Hematopoietic multipotent progenitor cell treated with erythropoietin and hydrocortisone succinate and interleukin-3 and kit ligand, for 4 days (in vitro differentiated cells): ENCODE measurements at regions not wholly inside any gene's neighbourhood (a gene's known extent, or its start where the extent isn't known, plus 50 kb on each side); places are given as distances from the start of the nearest gene placed in this dataset.

Experiments used
- DNase-seq: peaks from one replicate; pipeline ENCODE4 v3.0.0-alpha.2; 2015

GRCh38 chr11:41868606-41869005 is 409.2 kb upstream of the LRRC4C start:
- DNase-seq, result no peak

DNA sequence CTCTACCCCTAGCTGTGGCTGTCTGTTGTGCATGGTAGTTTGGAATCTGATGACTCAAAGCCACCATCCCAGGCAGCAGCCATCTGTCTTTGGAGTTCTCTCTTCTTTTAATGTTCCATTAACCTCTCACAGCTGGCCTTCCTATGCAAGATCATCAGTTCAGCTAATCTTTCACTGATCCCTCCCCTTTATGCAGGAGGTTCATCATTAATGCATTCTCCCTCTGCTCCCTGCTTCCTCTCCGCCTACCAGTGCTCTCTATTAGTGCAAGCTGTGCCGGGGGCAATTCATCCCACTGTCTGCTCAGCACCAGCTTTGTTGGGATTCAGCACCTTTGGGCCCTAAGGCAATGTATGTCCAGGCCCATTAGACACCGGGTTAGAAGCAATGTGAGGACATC is 413.0 kb upstream of the LRRC4C start:
- no peak for DNase-seq

DNA sequence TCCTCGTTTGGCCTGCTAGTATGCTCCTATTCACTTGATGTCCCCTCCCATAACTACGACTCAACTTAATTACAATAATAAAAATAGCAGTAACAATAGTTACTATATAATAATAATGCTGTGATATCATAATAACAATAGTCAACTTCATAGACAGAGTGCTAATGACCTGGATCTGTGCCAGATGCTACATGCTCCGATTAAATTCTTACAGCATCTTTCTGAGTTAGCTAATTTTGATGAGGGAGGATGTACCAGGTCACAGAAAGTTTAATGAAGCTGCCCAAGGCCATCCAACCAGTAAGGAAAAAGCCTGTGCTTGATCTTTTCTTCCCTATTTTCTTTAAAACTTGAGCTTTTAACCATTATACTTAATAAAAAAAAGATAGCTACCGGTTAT is 413.4 kb upstream of the LRRC4C start:
- DNase-seq, result no peak

DNA sequence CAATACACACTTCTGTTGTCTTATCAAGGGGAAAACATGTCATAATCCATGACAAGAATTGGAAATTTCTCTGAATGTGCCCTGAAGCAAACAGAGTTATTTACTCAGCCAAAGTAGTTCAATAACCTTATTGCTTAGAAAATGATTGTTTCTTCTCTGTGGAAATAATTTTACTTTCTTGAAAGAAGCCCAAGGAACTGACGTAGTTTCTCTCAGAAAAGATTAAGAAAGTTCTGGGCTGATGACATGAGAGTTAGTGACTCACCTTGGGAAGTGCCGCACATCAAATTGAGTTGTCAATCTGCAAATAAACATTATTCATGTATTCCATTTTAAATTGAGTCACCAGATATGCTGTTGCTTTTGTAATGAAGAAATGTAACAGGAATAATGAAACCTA is 418.6 kb upstream of the LRRC4C start:
- no peak for DNase-seq

DNA sequence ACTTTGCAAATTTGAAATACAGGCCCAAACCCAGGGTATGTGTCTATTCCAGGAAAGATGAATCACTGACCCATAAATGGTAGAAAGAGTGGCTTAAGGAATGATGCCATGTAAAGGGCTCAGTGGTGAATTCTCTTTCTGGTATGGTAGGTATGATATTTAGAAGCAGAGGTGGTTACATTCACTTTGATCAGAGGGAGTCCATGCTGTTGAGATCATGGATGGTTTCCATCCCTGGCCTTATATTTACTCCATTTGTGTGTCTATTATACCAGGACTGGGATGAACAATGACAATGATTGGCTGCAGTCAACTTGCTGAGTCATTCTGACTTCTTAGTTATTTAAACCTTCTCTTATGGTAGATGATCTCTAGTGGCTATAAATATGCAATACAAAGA is 419.8 kb upstream of the LRRC4C start:
- DNase-seq, result no peak

DNA sequence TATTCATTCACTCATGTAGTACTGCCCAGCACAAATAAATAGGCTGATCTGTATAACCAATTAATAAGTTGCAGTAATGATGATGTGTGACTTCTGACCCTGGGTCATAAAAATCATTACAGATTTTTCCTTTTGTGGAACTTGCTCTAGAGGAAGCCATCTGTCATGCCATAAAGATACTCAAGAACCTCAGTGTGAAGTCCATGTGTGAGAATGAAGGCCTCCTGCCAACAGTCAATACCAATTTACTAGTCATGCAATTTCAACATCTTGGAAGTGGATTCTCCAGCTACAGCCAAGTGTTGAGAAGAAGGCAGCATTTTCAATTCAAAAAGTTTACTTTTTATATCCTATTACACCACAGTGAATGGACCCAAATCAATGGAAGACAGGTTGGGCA is 435.6 kb upstream of the LRRC4C start:
- DNase-seq, result no peak

DNA sequence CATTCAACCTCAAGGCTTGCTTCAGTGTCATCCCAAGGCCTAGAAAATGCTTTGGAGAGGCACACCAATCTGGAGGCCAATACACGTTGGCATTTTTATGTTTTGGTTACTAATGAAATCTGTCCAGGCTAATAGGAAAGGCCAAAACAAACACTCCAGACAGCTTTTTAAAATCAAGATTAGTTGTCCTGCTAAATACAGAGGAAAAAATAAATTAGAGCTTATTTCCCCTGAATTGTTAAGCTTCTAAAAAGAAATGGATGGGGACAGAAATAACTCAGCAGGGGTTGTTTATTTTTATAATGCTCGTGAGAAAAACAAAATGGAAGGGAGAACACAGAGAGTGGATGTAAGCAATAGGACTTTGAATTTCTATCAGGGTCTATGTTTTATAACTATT is 438.5 kb upstream of the LRRC4C start:
- no peak for DNase-seq

GRCh38 chr11:41917900-41918299 is 458.4 kb upstream of the LRRC4C start:
- DNase-seq, result no peak

GRCh38 chr11:41920374-41920773 is 460.9 kb upstream of the LRRC4C start:
- DNase-seq, result no peak

DNA sequence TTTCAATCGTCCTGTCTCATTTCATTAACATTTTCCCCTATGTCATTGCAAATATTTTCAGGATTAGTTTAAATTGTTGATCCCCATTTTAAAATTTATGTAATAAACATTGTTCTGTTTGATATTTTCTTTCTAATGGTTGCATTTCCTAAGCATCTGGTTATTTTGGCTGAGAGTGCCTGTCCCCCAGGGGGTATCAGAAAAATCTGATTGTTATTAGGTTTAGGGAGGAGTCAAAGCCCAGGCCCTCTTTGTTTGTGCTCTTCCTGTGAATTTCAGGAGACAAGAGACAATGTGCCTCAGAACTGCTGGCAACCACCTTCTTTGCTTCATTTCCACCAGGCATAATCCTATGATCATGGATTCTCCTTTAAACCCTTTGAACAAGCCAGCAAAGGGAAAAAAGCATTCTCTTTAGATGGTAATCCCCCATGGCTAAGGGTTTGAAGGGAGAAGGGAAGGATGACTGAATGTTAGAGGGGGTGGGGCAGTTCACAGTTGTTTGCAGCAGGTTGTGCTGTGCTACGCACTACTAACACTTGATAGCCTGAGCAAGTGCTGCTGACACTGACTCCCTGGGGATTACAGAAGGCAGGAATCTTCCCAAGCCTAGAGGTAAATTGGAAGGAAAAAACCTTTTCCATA is 462.4 kb upstream of the LRRC4C start:
- DNase-seq, result no peak

DNA sequence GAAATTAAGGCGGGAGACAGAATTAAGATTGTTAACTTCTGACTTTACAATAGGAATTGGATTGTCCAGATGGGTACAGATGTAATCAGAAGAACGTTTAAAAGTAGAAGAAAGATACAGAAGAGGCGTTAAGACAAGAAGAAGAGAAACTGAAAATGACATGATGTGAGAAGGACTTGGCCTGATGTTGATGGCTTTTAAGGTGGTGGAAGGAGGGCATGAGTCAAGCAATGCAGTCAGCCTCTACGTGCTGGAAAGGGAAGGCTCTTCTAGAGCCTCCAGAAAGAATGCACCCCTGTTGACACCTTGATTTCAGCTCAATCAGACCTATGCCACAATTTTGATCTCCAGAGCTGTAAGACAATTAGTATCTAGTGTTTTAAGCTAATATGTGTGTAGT is 466.9 kb upstream of the LRRC4C start:
- no peak for DNase-seq

DNA sequence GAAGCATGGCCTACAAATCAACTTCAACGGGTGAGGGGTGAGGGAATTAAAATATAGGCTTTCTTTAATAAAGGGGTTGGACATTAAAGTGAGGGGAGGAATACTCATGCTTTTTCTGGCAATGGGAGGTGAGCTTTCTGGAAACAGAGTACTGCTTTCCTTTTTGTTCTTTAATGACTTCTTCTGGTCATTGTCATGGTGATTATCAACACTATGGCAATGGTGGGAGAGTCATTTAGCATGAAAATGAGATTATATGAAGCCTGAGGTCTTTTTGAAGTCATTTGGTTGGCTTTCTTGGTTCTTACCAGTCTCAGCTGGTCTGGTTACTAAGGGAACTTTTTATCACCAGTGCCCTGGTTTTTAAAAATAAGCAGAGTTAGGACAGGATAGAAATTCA is 475.8 kb upstream of the LRRC4C start:
- no peak for DNase-seq

GRCh38 chr11:41935795-41936194 is 476.3 kb upstream of the LRRC4C start:
- no peak for DNase-seq

- DNase-seq, result no peak
Observed at GRCh38 chr11:41943656-41944055, 484.2 kb upstream of the LRRC4C start.

DNA sequence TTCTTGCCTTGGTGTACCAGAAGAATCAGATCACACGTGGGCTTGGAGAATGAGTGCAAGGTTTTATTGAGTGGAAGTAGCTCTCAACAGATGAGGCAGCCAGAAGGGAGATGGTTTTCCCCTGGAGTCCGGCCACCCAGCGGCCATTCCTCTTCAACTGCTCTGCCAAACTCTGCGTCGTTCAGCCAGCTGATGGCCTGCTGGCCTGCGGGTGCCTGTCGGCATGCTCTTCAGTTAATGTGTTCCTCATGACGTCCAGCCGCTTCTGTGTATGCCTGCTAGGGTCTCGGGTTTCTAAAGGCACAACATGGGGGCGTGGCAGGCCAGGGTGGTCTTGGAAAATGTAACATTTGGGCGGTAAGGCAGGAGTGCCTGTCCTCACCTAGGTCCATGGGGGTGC is 487.9 kb upstream of the LRRC4C start:
- DNase-seq, result no peak

DNA sequence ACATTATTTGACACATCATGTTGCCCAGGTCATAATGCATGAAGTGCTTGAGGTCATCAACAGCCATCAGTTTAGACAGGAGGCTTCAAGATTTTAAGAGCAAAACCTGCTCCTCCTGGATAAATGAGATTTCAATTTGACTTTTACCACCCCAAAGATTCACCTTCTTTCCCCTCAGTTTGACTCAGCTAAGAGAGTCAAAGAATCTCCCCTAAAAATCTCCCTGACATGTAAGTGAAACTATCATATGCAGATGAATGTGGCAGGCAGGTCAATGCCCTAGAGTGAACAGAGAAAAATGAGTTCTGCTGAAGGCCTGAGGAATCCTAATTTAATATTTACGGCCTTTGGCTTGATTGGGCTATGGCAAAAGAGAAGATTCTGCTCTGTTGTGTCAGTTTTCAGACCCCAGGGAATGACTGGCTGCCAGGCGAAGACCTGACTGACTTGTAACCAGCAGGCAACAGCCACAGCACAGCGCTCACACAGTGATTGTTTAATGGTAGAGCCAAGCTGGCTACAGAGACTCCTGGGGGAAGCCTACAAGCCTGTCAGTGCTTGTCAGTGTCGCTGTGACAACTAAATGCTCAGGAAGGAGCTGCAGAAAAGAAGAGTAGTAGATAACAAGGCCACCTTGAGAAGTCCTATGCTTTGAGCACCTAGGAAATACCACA is 491.2 kb upstream of the LRRC4C start:
- DNase-seq, result no peak

- DNase-seq, result no peak
Observed at GRCh38 chr11:41954034-41954433, 494.6 kb upstream of the LRRC4C start.

DNA sequence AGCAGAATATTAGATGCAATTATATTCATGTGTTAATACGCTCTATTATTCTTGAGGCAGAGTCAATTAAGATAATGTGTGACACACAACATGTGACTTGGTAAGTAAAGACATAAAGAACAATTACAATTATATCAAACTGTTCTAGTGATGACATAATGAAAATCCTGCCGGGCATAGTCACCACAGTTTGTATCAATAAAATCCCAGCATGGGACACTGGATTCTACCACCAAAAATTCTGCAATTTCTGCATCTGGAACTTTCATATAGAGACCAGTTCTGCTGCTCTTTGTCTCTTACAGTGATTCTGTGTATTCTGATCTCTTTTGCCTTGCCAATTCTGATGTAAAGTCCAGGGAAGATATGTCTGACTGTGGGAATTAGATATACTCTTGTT is 495.6 kb upstream of the LRRC4C start:
- DNase-seq, result no peak

DNA sequence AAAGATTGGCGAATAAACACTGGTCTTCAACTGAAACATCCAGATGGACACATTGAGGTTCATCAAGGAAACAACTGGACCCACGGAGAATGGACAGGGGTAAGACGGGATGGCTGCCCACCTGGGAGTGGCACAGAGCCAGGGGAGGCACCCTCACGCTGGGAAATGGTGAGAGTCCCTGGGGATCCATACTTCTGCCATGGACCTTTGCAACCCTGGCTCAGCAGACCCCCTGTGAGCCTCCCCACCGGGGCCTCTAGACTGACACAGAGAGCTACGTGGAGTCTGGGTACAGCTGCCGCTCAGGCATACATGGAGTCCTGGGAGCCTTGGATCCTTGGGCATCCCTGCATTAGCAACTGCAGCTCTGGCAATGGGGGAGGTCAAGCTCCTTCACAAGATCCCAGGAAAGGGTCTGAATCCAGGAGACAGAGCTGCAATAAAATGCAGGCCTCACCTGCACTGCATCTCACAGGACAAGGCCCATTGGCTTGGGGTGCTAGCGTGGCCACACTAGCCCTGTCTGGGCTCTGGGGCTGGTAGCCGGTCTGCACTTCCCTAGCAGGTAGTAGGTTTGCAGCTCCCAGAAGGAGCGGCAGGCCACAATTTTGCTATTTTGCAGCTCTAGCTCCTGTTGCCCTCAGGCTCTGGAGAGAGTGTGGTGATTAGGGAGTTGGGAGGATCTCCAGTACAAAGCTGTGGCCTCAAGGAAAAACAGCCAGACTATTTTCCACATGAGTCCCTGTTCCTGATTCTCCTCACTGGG is 496.4 kb upstream of the LRRC4C start:
- DNase-seq, result no peak

DNA sequence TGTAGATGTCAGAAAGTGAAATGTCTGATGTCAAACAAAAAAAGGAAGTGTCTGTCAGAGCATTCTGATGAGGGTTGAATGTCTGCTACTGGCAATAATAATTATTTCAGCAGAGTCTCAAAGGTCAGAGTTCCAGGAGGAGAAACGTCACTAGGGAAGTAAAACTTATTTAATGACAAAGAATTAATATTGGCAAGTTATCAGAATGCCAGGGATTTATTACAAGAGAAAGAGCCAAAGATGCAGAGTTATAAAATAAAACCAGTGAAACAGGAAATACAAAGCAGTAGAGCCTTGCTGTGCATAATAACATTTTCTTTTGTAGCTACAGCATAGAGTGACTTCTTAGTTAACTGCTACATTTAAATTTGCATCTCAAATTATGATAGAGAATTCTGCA is 504.0 kb upstream of the LRRC4C start:
- DNase-seq, result no peak

DNA sequence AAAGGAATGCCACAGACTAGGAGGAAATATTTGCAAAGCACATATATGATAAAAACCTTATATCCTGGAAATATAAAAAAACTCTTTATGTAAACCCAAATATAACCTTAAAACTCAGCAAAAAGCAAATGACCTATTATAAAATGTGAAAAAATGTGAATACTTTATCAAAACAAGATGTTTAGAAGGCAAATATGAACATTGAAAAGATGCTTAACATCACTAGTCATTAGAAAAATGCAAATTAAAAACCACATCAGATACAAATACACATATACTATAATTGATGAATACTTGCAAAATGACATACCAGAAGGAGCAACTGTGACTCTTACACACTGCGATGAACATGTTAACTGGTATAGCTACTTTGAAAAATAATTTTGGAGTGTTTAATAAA is 511.2 kb upstream of the LRRC4C start:
- no peak for DNase-seq

DNA sequence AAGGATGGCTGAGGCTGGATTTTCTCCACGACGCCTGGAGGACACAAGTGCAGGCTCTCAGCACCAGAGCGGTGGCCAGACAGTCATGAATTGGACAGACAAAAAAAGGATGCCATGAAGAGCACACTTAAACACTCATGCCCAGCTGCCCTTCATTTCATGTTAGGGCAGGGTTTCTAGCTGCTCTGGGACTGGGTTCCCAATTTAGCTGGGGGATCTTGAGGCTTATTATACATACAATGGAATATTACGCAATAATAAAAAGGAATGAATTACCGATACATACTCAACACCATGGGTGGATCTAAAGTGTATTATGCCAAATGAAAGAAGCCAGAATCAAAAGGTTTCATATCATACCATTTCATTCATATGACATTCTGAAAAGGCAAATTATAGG is 512.1 kb upstream of the LRRC4C start:
- no peak for DNase-seq

GRCh38 chr11:41978945-41979344 is 519.5 kb upstream of the LRRC4C start:
- DNase-seq, result no peak

DNA sequence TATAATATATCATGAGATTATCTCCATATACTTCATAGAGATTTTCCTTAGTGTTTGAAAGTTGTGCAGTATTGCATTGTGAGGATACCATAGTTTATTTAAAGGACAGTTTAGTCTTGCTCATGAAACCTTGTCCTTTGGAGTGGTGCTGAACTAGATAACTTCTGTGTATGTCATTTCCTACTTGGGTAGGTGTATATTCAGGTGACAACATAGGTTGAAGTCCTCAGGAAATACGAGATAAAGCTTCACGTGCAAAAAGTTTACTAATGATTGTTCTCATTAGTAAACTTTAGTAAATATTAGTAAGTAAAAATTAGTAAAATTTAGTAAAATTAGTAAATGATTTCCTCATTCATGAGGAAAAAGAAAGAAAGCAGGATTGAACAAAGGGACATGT is 521.3 kb upstream of the LRRC4C start:
- DNase-seq, result no peak
